ENCODE measurements at regions not wholly inside any gene's neighbourhood (a gene's known extent, or its start where the extent isn't known, plus 50 kb on each side); places are given as distances from the start of the nearest gene placed in this dataset.

DNA sequence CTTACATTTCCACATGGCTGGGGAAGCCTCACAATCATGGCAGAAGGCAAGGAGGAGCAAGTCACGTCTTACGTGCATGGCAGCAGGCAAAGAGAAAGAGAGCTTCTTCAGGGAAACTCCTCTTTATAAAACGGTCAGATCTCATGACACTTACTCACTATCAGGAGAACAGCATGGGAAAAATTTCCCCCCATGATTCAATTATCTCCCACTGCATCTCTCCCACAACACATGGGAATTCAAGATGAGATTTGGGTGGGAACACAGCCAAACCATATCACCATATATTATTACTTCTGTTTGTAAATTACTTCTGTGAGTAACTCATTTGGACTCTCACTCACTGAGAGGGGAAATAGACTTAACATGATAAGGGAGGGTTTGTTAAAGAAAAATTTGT lies 1496.8 kb upstream of the TMEM132C start:
- DNase-seq (ENCODE audit: low read depth) = no peak

DNA sequence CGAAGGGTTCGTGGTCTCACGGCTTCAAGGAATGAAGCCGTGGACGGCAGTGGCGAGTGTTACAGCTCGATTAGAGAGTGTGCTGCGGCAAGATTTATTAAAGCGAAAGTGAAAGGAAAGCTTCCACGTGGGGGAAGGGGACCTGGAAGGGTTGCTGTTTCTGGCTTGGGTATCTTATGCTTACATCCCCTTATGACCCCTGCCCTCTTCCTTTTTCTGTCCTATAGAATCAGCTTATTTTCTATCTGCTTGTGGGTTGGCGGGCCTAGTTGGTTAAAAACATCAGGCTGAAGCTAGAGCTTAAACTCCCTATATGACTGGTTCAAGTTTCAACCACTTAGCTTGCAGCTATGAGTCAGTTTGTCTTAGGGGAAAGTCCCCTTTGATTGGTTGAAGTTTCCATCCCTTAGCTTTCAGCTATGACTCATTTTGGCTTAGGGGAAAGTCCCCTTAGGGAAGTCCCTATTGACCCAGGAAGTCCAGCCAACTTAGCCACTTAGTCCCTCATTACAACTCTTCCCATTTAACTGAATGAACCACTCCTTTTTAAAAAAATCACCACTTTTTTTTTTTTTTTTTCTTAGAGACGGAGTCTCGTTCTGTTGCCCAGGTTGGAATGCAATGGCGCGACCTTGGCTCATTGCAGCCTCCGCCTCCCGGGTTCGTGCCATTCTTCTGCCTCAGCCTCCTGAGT lies 1494.7 kb upstream of the TMEM132C start:
- no peak for DNase-seq (ENCODE audit: low read depth)

DNA sequence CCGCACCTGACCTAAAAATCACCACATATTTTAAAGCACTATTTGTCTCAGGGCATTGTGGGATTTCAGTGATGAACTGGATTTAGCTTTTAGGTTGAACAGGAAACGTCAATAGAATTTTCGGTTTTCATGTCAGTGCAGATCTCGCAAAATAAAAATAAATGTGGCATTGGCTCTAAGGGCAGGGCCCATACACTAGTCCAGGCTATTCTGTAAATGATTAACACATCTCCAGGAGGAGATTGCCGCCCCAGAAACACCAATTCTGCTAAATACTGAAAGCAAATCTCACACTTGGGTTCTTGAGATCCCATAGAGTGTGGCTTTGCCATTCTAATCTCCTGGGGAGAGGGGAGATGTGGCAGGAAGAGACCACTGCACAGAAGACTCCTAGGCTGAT lies 1494.0 kb upstream of the TMEM132C start:
- no peak for DNase-seq (ENCODE audit: low read depth)

DNA sequence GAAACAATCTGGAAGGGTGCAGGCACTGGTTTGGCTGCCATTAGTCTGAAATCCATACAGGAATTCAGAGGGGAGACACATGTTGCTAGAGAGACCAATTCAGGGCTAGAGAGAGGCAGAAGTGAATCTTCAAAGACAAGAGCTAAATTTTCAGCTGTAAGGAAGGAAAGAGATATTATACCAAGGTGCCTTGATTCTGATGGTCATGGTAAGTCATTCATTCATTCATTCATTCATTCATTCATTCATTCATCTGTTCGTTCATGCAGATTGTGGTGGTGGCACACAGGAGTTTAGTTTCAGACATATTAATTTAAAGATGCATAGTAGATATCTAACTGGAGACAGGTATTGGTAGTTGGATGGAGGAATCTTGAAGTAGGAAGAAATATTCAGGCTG lies 1493.5 kb upstream of the TMEM132C start:
- DNase-seq (ENCODE audit: low read depth) = no peak

DNA sequence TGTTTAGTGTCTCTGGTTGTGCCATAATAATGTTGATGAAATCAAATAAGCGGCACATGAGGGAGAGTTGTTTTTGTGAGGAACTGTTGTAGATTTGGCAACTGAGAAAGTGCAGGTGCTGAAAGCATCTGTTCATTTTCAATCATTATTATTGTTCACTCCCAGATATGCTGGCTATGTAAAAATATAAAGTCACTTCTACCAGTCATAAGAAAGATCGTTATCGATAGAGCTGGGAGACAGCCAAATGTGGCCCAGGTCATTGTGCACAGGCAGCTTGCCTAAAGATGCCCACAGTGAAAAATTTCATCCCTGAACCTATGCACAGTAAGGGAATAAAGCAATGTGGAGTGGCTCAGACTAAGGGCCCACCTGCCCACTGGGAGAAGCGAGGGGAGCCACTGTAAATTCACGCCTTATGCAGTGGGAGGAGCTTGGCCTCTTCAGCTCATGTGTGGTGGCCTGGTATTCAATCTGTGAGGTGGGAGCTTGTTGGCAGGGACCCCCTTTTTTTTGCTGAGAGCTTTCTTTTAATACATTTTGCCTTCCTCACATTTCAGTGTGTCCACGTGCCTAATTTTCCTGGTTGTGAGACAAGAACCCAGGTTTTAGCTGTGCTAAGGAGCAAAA lies 1490.8 kb upstream of the TMEM132C start:
- DNase-seq (ENCODE audit: low read depth) = no peak

DNA sequence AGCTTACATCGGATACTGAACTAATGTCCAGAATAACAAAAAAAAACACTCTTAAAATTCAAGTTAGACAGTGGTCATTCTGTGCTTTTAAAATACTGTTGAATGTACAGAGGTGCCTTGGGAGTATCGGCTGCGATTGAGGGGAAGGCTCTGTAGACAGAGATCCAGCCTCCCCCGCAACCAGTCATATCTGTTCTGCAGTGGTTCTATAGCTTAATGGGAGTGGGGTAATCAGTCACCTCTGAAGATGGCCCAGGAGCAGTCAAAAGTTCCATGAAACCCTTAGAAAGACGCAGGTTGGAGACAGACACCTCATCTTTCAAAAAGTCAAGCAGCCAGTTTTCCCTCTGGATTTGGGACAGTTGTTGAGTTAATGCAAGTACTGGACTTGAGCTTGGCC lies 1486.6 kb upstream of the TMEM132C start:
- DNase-seq (ENCODE audit: low read depth) = no peak

DNA sequence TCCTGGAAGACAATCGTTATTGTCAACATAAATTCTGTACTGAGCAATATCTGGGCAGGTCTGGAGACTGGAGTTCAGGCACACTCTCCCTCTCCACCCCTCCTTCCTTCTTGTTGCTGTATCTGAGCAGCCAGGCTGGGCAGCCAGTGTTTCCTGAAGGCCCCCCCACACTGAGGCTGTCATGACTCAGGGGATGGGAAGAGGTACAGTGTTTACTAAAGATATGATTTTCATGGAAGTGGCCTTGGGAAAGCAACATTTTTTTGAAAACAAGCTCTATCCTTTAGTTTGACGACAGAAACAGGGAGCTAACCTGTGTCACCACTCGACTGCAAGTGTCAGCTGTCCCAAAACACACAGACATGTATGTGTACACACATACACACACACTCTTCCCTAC lies 1485.4 kb upstream of the TMEM132C start:
- DNase-seq (ENCODE audit: low read depth) = no peak

DNA sequence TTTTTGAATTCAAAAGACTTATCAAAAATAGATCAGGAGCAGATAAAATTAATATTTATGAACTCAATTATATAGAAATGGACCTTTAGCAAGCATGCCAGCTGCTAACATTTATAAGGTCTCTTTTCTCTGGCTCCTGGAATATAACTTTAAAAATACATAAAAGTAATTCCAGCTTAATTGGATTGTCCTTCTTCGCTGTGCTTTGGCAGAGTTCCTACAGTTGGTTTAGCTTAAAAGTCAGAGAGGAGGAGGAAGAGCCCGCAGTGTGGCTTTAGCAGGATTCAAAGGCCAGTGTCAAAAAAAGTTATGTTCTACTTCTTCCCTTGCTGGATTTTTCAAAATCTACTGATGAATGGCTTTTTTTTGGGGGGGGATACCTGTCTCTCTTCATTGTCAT lies 1484.9 kb upstream of the TMEM132C start:
- no peak for DNase-seq (ENCODE audit: low read depth)

DNA sequence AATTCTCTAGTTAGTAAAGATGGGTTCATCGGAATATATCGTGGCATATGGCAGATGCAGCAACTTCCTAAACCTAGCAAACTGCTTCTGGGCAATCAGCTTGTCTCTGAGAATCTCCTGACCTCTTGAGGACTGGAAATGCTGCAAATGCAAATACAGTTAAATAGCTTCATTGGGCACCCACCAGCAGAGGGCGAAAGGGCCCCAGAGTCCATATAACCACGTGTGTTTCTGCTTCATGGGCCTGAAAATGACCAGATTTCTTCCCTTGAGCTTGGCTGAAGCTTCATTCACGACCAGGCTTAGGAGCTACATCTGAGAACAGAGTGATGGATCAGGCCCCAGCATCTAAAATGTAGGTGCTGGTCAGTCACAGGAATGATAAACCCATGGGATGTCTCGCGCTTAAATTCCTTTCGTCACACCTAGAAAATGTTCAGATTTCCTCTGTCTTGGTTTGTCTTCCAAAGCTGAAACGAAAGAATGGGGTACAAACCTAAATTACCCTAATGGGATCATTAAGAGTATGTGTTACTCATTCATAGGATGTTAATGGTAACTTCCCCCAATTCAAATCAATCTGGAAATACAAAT lies 1482.5 kb upstream of the TMEM132C start:
- no peak for DNase-seq (ENCODE audit: low read depth)

DNA sequence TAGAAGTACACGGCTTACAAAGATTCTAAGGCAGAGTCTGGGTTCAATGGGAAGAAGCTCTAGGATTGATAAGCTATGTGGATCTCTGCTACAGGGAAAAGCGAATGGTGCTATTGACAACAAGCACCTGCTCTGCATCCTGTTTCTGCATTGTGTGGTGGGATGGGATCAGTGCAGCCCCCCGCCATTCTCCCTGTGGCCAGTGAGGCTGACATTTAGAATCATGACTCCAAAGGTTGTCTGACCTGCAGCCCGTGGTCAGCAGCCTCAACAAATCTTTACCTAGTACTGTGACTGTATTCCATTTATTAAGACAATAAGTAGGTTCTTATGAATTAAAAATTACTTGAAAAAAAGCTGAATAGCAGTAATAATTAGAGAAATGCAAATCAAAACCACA lies 1477.0 kb upstream of the TMEM132C start:
- DNase-seq (ENCODE audit: low read depth) = no peak

DNA sequence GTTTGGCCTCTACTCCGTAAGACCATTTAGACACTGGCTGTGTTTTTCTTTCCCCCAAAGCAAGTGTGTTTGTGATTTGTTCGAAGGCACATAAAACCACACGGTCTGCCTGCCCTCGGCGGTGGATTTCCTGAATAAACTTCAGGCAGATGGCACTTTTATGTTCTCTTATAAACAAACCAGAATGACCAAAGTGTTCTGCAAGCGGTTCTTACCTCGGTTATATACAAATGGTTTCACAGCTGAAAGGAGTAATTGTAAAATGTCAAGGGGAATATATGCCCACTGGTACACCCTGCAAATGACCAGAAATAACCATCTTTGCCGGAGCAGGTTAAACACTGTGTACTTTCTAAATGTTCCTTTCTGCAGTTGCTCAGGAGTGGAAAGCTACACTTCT lies 1475.8 kb upstream of the TMEM132C start:
- no peak for DNase-seq (ENCODE audit: low read depth)

DNA sequence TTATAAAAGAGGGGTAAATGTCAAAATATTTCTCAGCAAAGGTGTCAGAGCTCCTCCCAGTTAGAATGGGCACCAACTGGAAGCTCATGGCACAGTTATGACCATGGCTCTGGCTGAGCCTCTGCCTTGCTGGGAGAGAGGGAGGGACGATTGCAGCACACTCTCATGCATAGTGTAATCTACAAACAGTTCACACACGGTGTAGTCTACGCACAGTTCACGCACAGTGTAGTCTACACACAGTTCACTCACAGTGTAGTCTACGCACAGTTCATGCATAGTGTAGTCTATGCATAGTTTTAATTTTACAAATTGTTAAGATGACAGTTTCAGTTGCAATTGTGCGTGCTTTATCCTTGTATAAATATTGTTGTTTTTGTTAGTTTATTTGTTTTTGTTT lies 1474.6 kb upstream of the TMEM132C start:
- DNase-seq (ENCODE audit: low read depth) = no peak

DNA sequence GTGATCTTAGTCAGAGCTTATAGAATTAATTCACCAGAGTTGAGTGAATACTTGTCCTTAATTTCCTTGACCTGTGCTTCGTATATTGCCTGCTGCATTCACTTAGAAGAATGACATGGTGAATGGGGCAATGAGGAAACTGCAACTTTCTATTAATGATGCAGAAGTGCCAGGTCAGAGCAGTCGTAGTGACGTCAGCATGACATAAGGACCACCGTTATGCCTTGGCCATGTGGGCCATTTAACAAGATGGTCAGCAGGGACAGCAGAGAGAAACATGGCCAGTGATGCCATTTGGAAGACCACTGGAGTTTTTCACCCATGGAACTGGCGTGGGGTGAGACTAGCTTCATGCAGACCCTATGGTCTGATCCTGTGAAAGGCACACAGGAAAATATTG lies 1469.4 kb upstream of the TMEM132C start:
- DNase-seq (ENCODE audit: low read depth) = no peak

DNA sequence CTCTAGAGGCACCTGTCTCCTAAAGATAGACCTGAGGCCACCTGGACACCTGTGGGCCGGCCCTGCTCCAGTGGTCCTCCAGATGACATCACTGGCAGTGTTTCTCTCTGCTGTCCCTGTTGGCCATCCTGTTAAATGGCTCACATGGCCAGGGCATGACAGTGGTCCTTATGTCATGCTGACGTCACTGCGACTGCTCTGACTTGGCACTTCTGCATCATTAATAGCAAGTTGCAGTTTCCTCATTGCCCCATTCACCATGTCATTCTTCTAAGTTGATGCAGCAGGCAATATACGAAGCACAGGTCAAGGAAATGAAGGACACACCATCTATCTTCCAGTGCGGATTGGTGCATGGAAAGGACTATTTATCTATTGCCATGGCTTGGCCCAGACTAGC lies 1468.5 kb upstream of the TMEM132C start:
- DNase-seq (ENCODE audit: low read depth) = no peak

DNA sequence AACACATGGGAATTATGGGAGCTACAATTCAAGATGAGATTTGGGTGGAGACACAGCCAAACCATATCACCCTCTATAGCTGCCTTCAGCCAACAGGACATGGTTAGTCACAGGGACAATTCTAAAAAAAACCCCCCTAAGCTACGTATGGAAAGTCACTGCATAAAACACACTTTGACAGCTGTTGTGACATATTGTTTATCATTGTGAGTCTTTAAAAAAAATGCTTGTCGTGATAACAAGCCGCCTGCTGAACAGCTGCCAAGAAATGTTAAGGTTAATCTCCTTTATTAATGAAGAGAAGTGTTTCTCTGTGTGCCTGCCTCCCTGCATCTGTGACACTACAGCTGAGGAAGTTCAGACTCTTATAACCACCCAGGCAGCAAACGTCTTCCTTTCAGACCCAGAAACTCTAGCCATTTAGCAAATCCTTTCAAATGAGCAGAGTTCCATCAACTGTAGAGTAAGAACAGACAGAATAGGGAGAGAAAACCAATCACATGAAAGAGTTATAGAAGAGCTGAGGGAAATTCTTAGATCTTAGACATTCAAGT lies 1459.6 kb upstream of the TMEM132C start:
- no peak for DNase-seq (ENCODE audit: low read depth)

DNA sequence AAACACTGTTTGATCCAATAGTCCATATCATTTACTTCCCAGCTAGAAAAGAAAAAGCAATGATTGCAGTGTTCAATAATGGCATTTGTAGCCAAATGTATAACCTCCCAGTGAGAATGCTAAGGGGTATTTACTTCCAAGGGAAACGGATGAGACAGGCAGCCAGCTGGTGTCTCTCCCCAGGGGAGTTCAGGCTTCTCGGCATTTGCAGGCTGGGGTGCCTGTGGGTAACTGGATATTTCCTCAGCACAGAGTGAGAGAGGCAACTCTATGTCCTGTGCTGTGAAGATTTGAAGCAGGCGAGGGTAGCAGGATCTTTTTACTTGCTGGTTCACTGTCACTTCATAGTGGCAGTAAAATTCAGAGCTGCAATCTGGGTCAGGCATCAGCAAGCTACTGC lies 1455.6 kb upstream of the TMEM132C start:
- DNase-seq (ENCODE audit: low read depth) = no peak

DNA sequence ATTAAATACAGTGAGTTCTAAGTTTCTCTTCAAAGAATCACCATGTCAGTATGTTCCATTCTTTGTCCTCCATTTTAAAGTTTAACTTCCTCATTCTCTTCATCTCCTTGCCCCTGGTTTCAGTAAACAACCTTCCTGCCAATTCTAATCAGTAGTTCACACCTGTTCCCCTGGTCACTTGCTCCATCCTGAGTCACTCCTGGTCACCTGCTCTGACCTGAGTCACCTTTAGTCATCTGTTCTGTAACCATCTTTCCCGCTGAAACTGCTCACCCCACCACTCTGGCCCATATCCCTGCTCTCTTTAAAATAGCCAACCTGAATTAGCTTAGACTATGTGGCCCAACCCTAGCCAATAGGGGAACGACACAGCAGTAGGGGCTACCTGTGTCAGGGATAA lies 1447.4 kb upstream of the TMEM132C start:
- no peak for DNase-seq (ENCODE audit: low read depth)

DNA sequence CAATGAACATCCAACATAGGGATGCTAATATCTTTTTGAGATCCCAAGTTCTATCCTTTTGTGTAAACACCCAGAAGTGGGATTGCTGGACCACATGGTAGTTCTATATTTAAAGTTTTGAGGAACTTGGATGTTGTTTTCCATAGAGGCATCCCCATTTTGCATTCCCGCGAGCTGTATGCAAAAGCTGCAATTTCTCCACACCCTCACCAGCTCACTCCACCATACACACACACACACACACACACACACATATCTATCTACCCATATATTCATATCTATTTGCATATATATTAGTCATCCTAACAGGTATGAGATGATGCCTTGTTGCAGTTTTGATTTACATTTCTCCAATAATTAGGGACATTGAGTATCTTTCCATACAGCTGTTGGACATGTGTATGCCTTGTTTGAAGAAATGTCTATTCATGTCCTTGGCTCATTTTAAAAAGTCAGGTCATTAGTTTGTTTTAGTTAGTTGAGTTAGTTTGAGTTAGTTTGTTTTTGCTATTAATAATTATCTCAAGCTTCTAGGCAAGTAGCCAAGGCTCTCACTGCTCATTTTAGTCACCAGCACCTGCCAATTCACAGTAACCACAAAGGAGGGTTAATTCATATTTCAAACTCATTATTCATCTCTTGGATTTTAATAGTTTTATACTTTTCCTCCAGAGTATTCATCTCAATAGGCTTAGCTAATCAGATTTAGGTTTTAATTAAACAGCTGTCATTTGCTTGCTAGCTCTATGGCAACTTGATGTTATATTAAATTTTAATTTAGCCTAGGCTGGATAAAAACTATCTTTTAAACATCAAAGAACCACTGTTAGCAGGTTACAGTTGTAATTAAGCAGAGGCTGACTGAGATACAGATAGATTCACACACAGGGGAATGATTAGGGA lies 1435.9 kb upstream of the TMEM132C start:
- no peak for DNase-seq (ENCODE audit: low read depth)

DNA sequence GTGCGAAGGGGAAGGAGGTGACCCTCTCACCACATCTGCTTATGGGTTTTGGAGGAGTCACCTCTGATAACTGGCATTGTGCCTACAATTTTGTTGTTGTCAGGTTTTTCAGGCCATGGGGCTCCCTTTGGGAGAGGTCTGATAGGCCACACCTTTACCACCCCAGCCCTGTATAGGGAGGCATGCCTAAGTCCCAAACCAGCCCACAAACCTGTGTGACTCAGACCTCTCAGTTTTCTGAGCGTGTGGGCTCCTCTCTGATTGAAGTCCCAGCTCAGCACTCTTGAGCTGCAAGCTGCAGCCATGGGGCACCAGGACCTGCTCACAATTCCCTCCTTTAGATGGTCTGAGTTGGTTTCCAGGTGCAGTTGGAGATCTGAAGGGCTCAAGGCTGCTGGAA lies 1429.3 kb upstream of the TMEM132C start:
- DNase-seq (ENCODE audit: low read depth) = no peak

DNA sequence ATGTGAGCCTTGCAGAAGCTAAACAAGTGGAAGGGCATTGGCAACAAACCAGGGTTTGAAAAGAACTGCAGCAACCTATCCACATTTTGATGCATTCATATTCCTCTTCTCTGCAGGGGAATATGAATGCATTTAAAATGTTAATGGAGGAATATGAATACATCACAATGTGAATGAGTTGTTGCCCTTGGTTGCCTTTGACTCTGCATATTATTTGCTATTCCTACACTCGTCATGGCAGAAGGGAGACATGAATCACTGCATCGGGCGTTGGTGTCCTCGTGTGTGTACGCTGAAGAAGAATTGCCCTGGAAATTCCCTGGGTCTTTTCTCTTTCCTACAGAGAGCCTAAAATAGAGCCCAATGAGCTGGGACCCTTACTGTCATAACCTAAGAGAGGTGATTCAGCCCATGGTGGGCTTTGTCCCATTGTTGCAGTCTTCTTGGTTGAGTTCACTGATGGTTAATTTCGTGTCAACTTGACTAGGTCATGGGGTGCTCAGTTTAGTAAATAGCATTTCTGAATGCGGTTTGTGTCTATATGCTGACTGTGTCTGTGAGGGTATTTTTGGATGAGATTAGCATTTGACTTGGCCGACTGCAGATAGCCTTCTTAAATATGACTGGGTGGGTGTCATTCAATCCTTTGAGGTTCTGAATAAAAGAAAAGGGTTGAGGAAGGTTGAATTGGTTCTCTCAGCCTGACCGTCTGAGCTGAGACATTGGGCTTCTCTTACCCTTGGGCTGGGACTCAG lies 1422.9 kb upstream of the TMEM132C start:
- DNase-seq (ENCODE audit: low read depth) = no peak

DNA sequence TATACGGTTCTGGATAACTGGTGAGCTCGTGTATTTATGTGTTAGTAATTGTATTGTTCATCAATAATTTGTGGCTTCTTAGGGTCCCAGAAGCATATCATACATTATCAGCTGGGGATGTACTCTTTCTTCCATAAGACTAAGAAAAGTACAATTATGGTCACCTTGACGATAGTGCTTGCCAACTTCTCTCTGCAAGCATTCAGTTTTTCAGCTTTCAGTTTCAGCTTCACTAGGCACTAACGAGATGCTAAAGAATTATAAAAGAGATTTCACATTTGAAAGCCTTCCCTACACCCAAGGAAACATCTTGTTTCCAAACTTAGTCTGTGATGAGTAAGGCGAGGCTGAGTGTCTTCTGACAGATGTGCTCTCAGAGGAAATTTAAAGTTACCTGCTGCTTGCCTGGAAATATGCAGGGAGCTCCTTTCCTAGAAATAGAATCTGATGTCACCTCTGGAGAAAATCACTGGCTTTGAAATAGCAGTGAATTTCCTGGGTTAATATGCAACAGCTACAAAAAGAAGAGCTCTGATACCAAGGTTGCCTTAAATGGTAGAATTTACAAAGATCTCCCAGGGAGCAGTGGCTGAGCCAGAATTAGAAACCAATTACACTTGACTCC lies 1419.9 kb upstream of the TMEM132C start:
- DNase-seq (ENCODE audit: low read depth) = no peak

Measured in GM04504 (cell line).